Ascending aorta (tissue), 2 donors: ENCODE measurements at regions not wholly inside any gene's neighbourhood (a gene's known extent, or its start where the extent isn't known, plus 50 kb on each side); places are given as distances from the start of the nearest gene placed in this dataset.

Experiments used
- DNase-seq, 2 donors: peaks; one replicate each; pipeline ENCODE4 v3.0.0-alpha.2; 2019; ENCODE audit warnings: low spot score in 2 of 2
- H3K27ac ChIP-seq, 2 donors: fragments of 200-600 bp; sonication (generic); one replicate each; pipeline ENCODE4 v1.5.1; 2016 to 2017; ENCODE audit warnings: mild to moderate bottlenecking in 1 of 2
- H3K27me3 ChIP-seq: fragments of 200-600 bp; sonication (generic); one replicate; pipeline ENCODE4 v1.5.1; 2017
- H3K36me3 ChIP-seq, 2 donors: fragments of 200-600 bp; sonication (generic); one replicate each; pipeline ENCODE4 v1.5.1; 2016
- H3K4me1 ChIP-seq, 2 donors: fragments of 200-600 bp; sonication (generic); one replicate each; pipeline ENCODE4 v1.5.1; 2016 to 2017; ENCODE audit warnings: mild to moderate bottlenecking in 1 of 2
- H3K4me3 ChIP-seq, 2 donors: fragments of 200-600 bp; sonication (generic); one replicate each; pipeline ENCODE4 v1.5.1; 2016 to 2017; ENCODE audit warnings: mild to moderate bottlenecking in 1 of 2
- H3K9me3 ChIP-seq, 2 donors: fragments of 200-600 bp; sonication (generic); one replicate each; pipeline ENCODE4 v1.5.1; 2016
- intact Hi-C: fragments of 100-400 bp; cut with DNase I; formaldehyde crosslinking; loops from one replicate; pipeline ENCODE4 v1.15.1; 2023
- TF ChIP-seq, protein P1 (sequence below), 3 experiments: fragments of 200-600 bp in 2 of 3; fragments of 450-650 bp in 1 of 3; sonication (generic) in 2 of 3; IDR thresholded peaks; one replicate each; pipeline ENCODE4 v1.5.1; 2016 to 2019; ENCODE audit warnings: antibody characterized with exemption in 3 of 3, mild to moderate bottlenecking in 1 of 3, moderate library complexity in 1 of 3

DNA sequence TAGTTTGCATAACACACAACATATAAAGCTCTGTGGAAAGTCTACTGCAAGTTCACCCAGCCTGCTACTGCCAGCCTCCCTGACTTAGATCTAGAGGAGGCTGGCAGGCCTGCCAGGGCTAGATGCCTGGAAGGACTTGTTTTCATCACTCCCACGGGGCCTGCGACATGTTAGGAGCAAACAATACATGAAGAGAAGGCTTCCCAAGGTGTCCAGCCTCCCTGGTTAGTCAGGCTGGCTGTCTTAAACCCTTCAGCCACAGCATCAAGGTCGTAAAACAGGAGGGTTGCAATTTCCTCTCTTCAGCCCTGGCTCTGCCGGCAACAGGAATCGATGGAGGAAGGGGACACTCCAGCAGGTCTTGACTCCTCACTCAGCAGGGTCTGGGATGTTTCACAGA lies 104.5 kb downstream of the NGF start:
- no peak for DNase-seq
- intact Hi-C loops, result no loop called here
- no peaks in the 10 kb centered on the region for H3K4me1 ChIP-seq
- H3K36me3 ChIP-seq, result no peaks in the 10 kb centered on the region
- no peaks in the 10 kb centered on the region for H3K27me3 ChIP-seq
- TF ChIP-seq, protein P1, sequence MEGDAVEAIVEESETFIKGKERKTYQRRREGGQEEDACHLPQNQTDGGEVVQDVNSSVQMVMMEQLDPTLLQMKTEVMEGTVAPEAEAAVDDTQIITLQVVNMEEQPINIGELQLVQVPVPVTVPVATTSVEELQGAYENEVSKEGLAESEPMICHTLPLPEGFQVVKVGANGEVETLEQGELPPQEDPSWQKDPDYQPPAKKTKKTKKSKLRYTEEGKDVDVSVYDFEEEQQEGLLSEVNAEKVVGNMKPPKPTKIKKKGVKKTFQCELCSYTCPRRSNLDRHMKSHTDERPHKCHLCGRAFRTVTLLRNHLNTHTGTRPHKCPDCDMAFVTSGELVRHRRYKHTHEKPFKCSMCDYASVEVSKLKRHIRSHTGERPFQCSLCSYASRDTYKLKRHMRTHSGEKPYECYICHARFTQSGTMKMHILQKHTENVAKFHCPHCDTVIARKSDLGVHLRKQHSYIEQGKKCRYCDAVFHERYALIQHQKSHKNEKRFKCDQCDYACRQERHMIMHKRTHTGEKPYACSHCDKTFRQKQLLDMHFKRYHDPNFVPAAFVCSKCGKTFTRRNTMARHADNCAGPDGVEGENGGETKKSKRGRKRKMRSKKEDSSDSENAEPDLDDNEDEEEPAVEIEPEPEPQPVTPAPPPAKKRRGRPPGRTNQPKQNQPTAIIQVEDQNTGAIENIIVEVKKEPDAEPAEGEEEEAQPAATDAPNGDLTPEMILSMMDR (IDR thresholded peaks at IDR 0.05), result no peak
- no peaks in the 10 kb centered on the region for H3K9me3 ChIP-seq
- H3K4me3 ChIP-seq, result no peak overlapping the region
- H3K27ac ChIP-seq, result no peak overlapping the region

DNA sequence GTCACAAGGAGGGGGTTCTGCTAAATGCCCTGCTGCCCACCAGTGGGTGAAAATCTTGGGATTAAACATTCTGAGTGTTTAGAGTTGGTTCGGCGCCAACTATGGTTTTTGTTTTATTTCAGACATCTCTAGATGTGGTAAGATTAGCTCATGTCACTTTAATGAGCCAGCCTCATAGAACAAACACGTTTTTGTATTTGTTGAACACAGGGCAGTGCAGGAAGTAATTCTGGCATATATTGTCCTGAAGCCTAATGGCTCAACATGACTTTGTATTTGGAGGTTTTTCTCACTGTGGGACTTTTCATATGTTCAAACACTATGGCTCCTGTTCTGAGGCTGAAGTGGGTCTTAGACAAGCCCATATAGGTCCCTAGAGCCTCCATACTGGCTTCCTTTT lies 107.8 kb downstream of the NGF start:
- TF ChIP-seq, protein P1 (IDR thresholded peaks at IDR 0.05), result no peak
- Histone ChIP-seq H3K36me3 (no peaks in the 10 kb centered on the region), H3K27ac (no peak overlapping the region), H3K4me1 (no peaks in the 10 kb centered on the region), H3K27me3 (no peaks in the 10 kb centered on the region), H3K9me3 (no peaks in the 10 kb centered on the region), H3K4me3 (no peak overlapping the region)
- intact Hi-C loops, result no loop called here
- DNase-seq, result no peak

DNA sequence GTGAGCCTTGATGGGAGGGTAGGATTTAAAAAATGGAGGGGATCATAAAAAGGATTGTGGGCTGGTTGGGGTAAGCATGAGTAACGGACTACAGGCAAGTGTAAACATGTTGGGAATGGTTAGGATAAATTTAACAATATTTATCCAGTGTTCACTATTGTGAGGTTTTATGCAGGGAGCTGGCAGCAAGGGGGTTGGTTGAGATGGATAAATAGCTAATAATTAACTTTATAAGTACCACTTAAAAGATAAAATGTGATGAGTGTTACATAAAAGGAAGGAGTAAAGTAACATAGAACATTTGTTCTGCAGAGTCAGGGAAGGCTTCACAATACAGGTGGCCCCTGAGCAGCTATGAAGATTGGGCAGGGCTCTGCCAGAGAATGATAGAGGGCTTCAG lies 109.0 kb downstream of the NGF start:
- Histone ChIP-seq H3K9me3 (no peaks in the 10 kb centered on the region), H3K4me1 (no peaks in the 10 kb centered on the region), H3K27ac (no peak overlapping the region), H3K36me3 (no peaks in the 10 kb centered on the region), H3K4me3 (no peak overlapping the region), H3K27me3 (no peaks in the 10 kb centered on the region)
- intact Hi-C loops, result no loop called here
- DNase-seq, result no peak
- TF ChIP-seq, protein P1 (IDR thresholded peaks at IDR 0.05), result no peak

DNA sequence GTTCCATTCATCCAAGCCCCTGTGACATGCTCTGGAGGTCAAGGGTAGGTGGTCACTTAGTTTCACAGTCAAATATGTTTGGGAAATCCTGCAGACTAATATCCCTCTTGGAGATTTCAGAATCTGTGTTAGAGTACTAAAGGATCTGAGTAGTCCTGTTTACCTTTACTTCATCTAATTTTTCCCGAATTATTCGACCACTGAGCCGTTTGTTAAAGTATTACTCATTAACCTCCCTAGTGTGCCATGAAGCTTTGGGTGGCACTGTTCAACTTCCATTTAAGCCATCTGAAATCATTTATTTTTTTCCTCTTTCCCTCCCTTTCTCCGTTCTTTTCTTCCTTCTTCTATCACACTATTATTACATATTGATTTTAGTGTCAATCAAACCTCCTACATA lies 109.9 kb downstream of the NGF start:
- DNase-seq, result no peak
- no peak overlapping the region for H3K4me3 ChIP-seq
- no peaks in the 10 kb centered on the region for H3K27me3 ChIP-seq
- no peak overlapping the region for H3K27ac ChIP-seq
- intact Hi-C loops, result no loop called here
- TF ChIP-seq, protein P1 (IDR thresholded peaks at IDR 0.05), result no peak
- H3K9me3 ChIP-seq, result no peaks in the 10 kb centered on the region
- no peaks in the 10 kb centered on the region for H3K36me3 ChIP-seq
- H3K4me1 ChIP-seq, result no peaks in the 10 kb centered on the region

DNA sequence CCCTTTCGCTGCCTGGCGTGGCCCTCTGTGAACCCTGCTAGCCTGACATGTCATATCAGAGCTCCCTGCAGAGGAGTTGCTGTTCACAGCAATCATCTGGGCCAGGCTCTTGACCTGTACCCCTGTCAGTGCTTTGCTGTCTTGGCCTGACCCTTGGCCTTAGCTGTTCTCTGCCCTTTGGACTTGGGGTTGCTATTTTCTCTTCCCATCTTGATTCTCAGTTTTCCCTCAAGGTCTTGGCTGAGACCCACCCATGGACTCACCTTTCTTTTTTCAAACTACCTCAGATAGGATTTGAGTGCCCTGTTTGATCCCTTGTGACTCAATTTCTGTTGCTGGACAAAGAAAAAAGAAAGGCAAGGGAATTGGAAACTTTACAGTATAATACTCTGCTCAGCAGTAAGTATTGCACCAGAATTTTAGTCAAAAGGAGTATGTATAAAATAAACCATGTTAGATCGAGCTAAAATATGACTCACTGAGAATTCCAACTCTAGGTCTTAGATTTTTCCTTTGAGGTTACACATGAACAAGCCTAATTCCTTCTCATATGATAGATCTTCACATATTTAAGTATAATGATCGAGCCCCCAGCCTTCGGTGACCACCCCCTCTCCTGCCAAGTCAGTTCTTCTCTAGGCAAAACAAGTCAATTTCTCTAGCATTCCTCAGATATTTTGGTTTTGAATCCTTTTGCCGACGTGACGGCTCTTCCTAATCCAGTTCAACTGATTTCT lies 110.5 kb downstream of the NGF start:
- TF ChIP-seq, protein P1 (IDR thresholded peaks at IDR 0.05), result no peak
- Histone ChIP-seq H3K36me3 (no peaks in the 10 kb centered on the region), H3K27me3 (no peaks in the 10 kb centered on the region), H3K9me3 (no peaks in the 10 kb centered on the region), H3K4me1 (no peaks in the 10 kb centered on the region), H3K4me3 (no peak overlapping the region), H3K27ac (no peak overlapping the region)
- no peak for DNase-seq
- intact Hi-C loops, result no loop called here
